Kidney (tissue), 13 donors: ENCODE measurements at regions not wholly inside any gene's neighbourhood (a gene's known extent, or its start where the extent isn't known, plus 50 kb on each side); places are given as distances from the start of the nearest gene placed in this dataset.

ENCODE experiments used
- DNase-seq, 5 donors: peaks; one replicate each; pipeline ENCODE4 v3.0.0-alpha.2; 2013 to 2020
- FAIRE-seq: peaks from 2 replicates; lab custom pipeline; 2012; peaks lifted over from hg19 to GRCh38; lab: Jason Lieb, UNC
- H3K27ac ChIP-seq, 2 donors: one replicate each; pipeline ENCODE4 v1.7.0; 2013; ENCODE audit warnings: low read depth in 2 of 2, low read length in 2 of 2, inconsistent platforms in 1 of 2
- H3K27me3 ChIP-seq: one replicate; pipeline ENCODE4 v1.7.1; 2013; ENCODE audit warnings: low read length, inconsistent platforms; ENCODE audit not compliant: control insufficient read depth, insufficient read depth
- H3K36me3 ChIP-seq, 3 donors: one replicate each; pipeline versions ENCODE4 v1.7.0 to v1.7.1; 2013; ENCODE audit warnings: low read length in 3 of 3, control low read depth in 1 of 3, inconsistent platforms in 1 of 3; ENCODE audit not compliant: insufficient read depth in 3 of 3, control insufficient read depth in 2 of 3
- H3K4me1 ChIP-seq, 3 donors: one replicate each; pipeline versions ENCODE4 v1.7.0 to v1.7.1; 2013; ENCODE audit warnings: low read length in 3 of 3, inconsistent platforms in 1 of 3, low read depth in 1 of 3; ENCODE audit not compliant: control insufficient read depth in 2 of 3, insufficient read depth in 2 of 3
- H3K4me3 ChIP-seq, 3 donors: one replicate each; pipeline versions ENCODE4 v1.7.0 to v1.8.1; 2013; ENCODE audit warnings: low read length in 3 of 3, control low read depth in 1 of 3, inconsistent platforms in 1 of 3
- H3K9ac ChIP-seq, 3 donors: one replicate each; pipeline versions ENCODE4 v1.7.0 to v1.7.1; 2013; ENCODE audit warnings: low read length in 3 of 3, control low read depth in 1 of 3, inconsistent platforms in 1 of 3
- H3K9me3 ChIP-seq, 3 donors: one replicate each; pipeline versions ENCODE4 v1.7.0 to v1.7.1; 2013; ENCODE audit warnings: low read length in 3 of 3, control low read depth in 1 of 3, inconsistent platforms in 1 of 3; ENCODE audit not compliant: control insufficient read depth in 2 of 3, insufficient read depth in 1 of 3
- intact Hi-C: fragments of 100-400 bp; cut with DNase I; formaldehyde crosslinking; loops from one replicate; pipeline ENCODE4 v1.11.1; 2022
- TF ChIP-seq, protein P1 (sequence below): IDR thresholded peaks from 3 replicates; pipeline ENCODE4 v1.5.1; 2012; ENCODE audit warnings: mild to moderate bottlenecking, moderate library complexity, borderline replicate concordance; ENCODE audit not compliant: insufficient read depth; ENCODE audit errors: extremely low read depth
- donor health status: control.
- donor health status: control.
- donor health status: control.
- donor health status: control.
- donor health status: control.
- donor health status: DM: yes; HTN: yes; CAD: no.
- donor health status: Normal renal cell carcinoma (clear cell type).

DNA sequence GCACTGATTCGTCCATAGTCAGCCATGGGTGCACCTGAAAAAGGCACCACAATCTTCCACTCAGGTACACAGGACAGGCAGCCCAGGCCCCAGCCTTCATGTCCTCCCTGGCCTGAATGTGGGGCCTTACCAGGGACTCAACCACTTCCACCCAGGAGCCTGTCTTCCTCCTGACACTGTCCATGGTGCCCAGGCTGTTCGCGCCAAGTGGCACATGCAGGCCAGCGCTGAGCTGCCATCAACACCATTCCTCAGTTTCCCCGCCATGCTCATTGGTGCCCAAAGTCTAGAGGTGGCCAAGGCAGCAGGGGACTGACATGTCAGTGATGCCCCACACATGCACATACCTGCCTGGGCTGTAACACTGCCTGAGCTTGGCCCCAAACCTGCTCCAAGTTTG lies 322.2 kb upstream of the POU3F4 start:
- FAIRE-seq = no peak
- no peaks in the 10 kb centered on the region for H3K9me3 ChIP-seq

DNA sequence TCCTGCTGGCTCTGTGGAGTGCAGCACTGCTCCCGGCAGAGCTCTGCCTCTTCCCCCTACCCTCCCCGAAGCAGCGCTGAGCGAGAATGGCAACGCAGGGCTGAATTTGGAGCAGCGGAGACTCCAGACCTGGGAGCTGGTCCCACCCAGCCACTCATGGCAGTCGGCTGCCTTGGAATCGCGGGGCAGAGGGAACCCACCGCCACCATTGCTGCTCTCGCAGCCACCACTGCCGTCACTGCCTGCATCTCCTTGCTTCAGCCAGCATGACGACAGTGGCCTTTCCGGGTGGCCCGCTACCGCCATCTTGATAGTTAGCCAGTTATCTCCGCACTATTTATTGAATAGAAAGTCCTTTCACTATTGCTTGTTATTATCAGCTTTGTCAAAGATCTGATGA lies 321.5 kb upstream of the POU3F4 start:
- DNase-seq (no peak), FAIRE-seq (no peak)
- H3K4me3 ChIP-seq = no peak overlapping the region

More for the DNA sequence above, 322.2 kb upstream of the POU3F4 start:
- H3K36me3 ChIP-seq = no peaks in the 10 kb centered on the region
- no peaks in the 10 kb centered on the region for H3K27me3 ChIP-seq
- H3K4me3 ChIP-seq = no peak overlapping the region
- no peaks in the 10 kb centered on the region for H3K4me1 ChIP-seq
- H3K9ac ChIP-seq = no peak overlapping the region
- DNase-seq = no peak
- intact Hi-C loops = no loop called here
- no peak overlapping the region for H3K27ac ChIP-seq
- TF ChIP-seq, protein P1, sequence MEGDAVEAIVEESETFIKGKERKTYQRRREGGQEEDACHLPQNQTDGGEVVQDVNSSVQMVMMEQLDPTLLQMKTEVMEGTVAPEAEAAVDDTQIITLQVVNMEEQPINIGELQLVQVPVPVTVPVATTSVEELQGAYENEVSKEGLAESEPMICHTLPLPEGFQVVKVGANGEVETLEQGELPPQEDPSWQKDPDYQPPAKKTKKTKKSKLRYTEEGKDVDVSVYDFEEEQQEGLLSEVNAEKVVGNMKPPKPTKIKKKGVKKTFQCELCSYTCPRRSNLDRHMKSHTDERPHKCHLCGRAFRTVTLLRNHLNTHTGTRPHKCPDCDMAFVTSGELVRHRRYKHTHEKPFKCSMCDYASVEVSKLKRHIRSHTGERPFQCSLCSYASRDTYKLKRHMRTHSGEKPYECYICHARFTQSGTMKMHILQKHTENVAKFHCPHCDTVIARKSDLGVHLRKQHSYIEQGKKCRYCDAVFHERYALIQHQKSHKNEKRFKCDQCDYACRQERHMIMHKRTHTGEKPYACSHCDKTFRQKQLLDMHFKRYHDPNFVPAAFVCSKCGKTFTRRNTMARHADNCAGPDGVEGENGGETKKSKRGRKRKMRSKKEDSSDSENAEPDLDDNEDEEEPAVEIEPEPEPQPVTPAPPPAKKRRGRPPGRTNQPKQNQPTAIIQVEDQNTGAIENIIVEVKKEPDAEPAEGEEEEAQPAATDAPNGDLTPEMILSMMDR = no peak

More for the DNA sequence above, 321.5 kb upstream of the POU3F4 start:
- intact Hi-C loops = no loop called here
- no peaks in the 10 kb centered on the region for H3K9me3 ChIP-seq
- no peaks in the 10 kb centered on the region for H3K27me3 ChIP-seq
- no peaks in the 10 kb centered on the region for H3K4me1 ChIP-seq
- H3K9ac ChIP-seq = no peak overlapping the region
- no peak overlapping the region for H3K27ac ChIP-seq
- TF ChIP-seq, protein P1 = no peak
- H3K36me3 ChIP-seq = no peaks in the 10 kb centered on the region
